DND-41 (cell line): ENCODE measurements at regions not wholly inside any gene's neighbourhood (a gene's known extent, or its start where the extent isn't known, plus 50 kb on each side); places are given as distances from the start of the nearest gene placed in this dataset.

Experiments
- ATAC-seq: fragments of 200-7000 bp; cut with Tn5 transposase; 3 replicates; pipeline ENCODE4 v1.9.1; 2021; ENCODE audit warnings: low read depth; ENCODE audit not compliant: insufficient read depth
- DNase-seq: peaks from one replicate; pipeline ENCODE4 v3.0.0-alpha.2; 2020
- H2AFZ ChIP-seq: 2 replicates; pipeline ENCODE4 v1.6.0; 2012; ENCODE audit warnings: low read depth, low read length
- H3K27ac ChIP-seq: 2 replicates; pipeline ENCODE4 v1.5.1; 2012; ENCODE audit warnings: low read length, inconsistent platforms
- H3K27me3 ChIP-seq: fragments of 200-600 bp; sonication (generic); 2 replicates; pipeline ENCODE4 v1.6.0; 2012; ENCODE audit warnings: low read length, mild to moderate bottlenecking, inconsistent platforms; ENCODE audit not compliant: insufficient read depth, poor library complexity
- H3K36me3 ChIP-seq: 2 replicates; pipeline ENCODE4 v1.5.1; 2012; ENCODE audit warnings: low read length, inconsistent platforms; ENCODE audit not compliant: insufficient read depth
- H3K4me1 ChIP-seq: 2 replicates; pipeline ENCODE4 v1.5.1; 2012; ENCODE audit warnings: mild to moderate bottlenecking, low read length; ENCODE audit not compliant: insufficient read depth
- H3K4me2 ChIP-seq: 2 replicates; pipeline ENCODE4 v1.6.0; 2012; ENCODE audit warnings: mild to moderate bottlenecking, moderate library complexity, low read length, inconsistent platforms; ENCODE audit not compliant: insufficient read depth
- H3K4me3 ChIP-seq, 2 experiments: fragments of 200-600 bp in 1 of 2; shearing (Covaris generic) in 1 of 2; 2 replicates each; pipeline ENCODE4 v1.5.1; 2012 to 2016; ENCODE audit warnings: inconsistent platforms in 2 of 2, low read length in 2 of 2, mild to moderate bottlenecking in 2 of 2, low read depth in 1 of 2, moderate library complexity in 1 of 2
- H3K79me2 ChIP-seq: 2 replicates; pipeline ENCODE4 v1.6.0; 2012; ENCODE audit warnings: low read length, inconsistent platforms; ENCODE audit not compliant: insufficient read depth
- H3K9ac ChIP-seq: 2 replicates; pipeline ENCODE4 v1.6.0; 2012; ENCODE audit warnings: low read depth, mild to moderate bottlenecking, inconsistent platforms, low read length, moderate library complexity
- H3K9me3 ChIP-seq: 2 replicates; pipeline ENCODE4 v1.5.1; 2012; ENCODE audit warnings: low read length, moderate library complexity, mild to moderate bottlenecking, inconsistent platforms; ENCODE audit not compliant: insufficient read depth, severe bottlenecking
- H4K20me1 ChIP-seq: 2 replicates; pipeline ENCODE4 v1.6.0; 2012; ENCODE audit warnings: low read length; ENCODE audit not compliant: insufficient read depth
- EZH2 ChIP-seq: IDR thresholded peaks from 3 replicates; pipeline ENCODE4 v1.6.1; 2012; ENCODE audit warnings: borderline replicate concordance, low read depth, mild to moderate bottlenecking, moderate library complexity, low read length, inconsistent platforms; ENCODE audit not compliant: severe bottlenecking
- TF ChIP-seq, protein P1 (sequence below): IDR thresholded peaks from 2 replicates; pipeline ENCODE4 v1.5.1; 2012; ENCODE audit warnings: borderline replicate concordance, low read length, moderate library complexity, mild to moderate bottlenecking; ENCODE audit not compliant: poor library complexity, severe bottlenecking; ENCODE audit errors: extremely low read depth

GRCh38 chr4:59091146-59092142 is 1981.3 kb upstream of the IGFBP7 start:
- no peaks in the 10 kb centered on the region for H3K27me3 ChIP-seq
- no peak for DNase-seq
- no peak overlapping the region for H3K9ac ChIP-seq
- H3K9me3 ChIP-seq = no peaks in the 10 kb centered on the region
- ATAC-seq = no peak
- no peaks in the 10 kb centered on the region for H4K20me1 ChIP-seq
- H3K4me3 ChIP-seq = no peak overlapping the region
- no peak overlapping the region for H2AFZ ChIP-seq
- no peak overlapping the region for H3K4me2 ChIP-seq
- H3K79me2 ChIP-seq = no peaks in the 10 kb centered on the region
- no peak overlapping the region for H3K27ac ChIP-seq
- no peaks in the 10 kb centered on the region for H3K4me1 ChIP-seq
- no peaks in the 10 kb centered on the region for H3K36me3 ChIP-seq
- TF ChIP-seq EZH2 = no peak
- TF ChIP-seq, protein P1, sequence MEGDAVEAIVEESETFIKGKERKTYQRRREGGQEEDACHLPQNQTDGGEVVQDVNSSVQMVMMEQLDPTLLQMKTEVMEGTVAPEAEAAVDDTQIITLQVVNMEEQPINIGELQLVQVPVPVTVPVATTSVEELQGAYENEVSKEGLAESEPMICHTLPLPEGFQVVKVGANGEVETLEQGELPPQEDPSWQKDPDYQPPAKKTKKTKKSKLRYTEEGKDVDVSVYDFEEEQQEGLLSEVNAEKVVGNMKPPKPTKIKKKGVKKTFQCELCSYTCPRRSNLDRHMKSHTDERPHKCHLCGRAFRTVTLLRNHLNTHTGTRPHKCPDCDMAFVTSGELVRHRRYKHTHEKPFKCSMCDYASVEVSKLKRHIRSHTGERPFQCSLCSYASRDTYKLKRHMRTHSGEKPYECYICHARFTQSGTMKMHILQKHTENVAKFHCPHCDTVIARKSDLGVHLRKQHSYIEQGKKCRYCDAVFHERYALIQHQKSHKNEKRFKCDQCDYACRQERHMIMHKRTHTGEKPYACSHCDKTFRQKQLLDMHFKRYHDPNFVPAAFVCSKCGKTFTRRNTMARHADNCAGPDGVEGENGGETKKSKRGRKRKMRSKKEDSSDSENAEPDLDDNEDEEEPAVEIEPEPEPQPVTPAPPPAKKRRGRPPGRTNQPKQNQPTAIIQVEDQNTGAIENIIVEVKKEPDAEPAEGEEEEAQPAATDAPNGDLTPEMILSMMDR = no peak

- H3K4me1 ChIP-seq = no peaks in the 10 kb centered on the region
- ATAC-seq = no peak
Observed at GRCh38 chr4:59094505-59094904, 1984.3 kb upstream of the IGFBP7 start.

DNA sequence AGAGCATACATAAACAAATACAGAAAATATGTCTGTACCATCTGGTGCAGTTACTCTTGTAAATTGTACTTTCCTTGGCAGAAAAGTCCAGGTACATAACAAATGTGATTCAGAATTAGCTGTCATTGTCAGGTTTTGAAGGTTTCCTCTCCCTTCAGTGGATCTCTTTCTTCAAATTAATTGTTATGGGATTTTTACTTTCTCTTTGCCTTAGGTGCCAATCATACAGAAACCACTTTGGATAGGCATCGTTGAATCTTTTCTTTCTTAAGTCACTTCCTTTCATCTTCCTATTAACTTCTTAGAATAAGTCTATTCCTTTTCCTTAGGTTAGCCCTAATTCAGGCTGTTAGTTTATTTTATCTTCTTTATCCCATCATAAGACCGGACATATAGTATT is 1992.1 kb upstream of the IGFBP7 start:
- no peak for ATAC-seq
- TF ChIP-seq EZH2 = no peak
- TF ChIP-seq, protein P1 = no peak

More at GRCh38 chr4:59094505-59094904, 1984.3 kb upstream of the IGFBP7 start:
- Histone ChIP-seq H3K36me3 (no peaks in the 10 kb centered on the region), H3K4me2 (no peak overlapping the region), H3K27me3 (no peaks in the 10 kb centered on the region), H3K9ac (no peak overlapping the region), H4K20me1 (no peaks in the 10 kb centered on the region), H3K79me2 (no peaks in the 10 kb centered on the region), H3K9me3 (no peaks in the 10 kb centered on the region), H3K27ac (no peak overlapping the region), H2AFZ (no peak overlapping the region), H3K4me3 (no peak overlapping the region)
- no peak for DNase-seq
- TF ChIP-seq, protein P1 = no peak
- no peak for TF ChIP-seq EZH2

More for the DNA sequence above, 1992.1 kb upstream of the IGFBP7 start:
- Histone ChIP-seq H2AFZ (no peak overlapping the region), H3K27ac (no peak overlapping the region), H3K79me2 (no peaks in the 10 kb centered on the region), H3K36me3 (no peaks in the 10 kb centered on the region), H3K9me3 (no peaks in the 10 kb centered on the region), H3K9ac (no peak overlapping the region), H3K4me2 (no peak overlapping the region), H3K4me3 (no peak overlapping the region), H3K27me3 (no peaks in the 10 kb centered on the region), H4K20me1 (no peaks in the 10 kb centered on the region), H3K4me1 (no peaks in the 10 kb centered on the region)
- DNase-seq = no peak
